PC-3 (cell line): ENCODE measurements at regions not wholly inside any gene's neighbourhood (a gene's known extent, or its start where the extent isn't known, plus 50 kb on each side); places are given as distances from the start of the nearest gene placed in this dataset.

Experiments used
- ATAC-seq: fragments of 200-7000 bp; cut with Tn5 transposase; 2 replicates; pipeline ENCODE4 v1.9.1; 2020; ENCODE audit warnings: mild to moderate bottlenecking, moderate library complexity
- BruUV-seq: library from RNA; stranded (reverse); fragments of 400-500 nt; replicated peaks from 2 replicates; lab custom pipeline; 2021; lab: Mats Ljungman, UMichigan
- CTCF ChIA-PET: fragments of 300-600 bp; sonication (Branson Sonifier 250); formaldehyde crosslinking; loops from one replicate; lab custom pipeline; 2022; ENCODE audit warnings: antibody characterized with exemption; lab: Charles Lee
- POLR2A ChIA-PET: fragments of 300-600 bp; sonication (Branson Sonifier 250); formaldehyde crosslinking; loops from one replicate; lab custom pipeline; 2022; ENCODE audit warnings: antibody characterized with exemption; ENCODE audit not compliant: unreplicated experiment; lab: Charles Lee
- DNase-seq: peaks from one replicate; pipeline ENCODE4 v3.0.0-alpha.2; 2015
- H2AFZ ChIP-seq: fragments of 300-600 bp; sonication (generic); 2 replicates; pipeline ENCODE4 v1.6.0; 2016; ENCODE audit warnings: antibody characterized with exemption, low read length
- H3F3A ChIP-seq: fragments of 300-600 bp; sonication (generic); one replicate; pipeline ENCODE4 v1.6.0; 2017; ENCODE audit warnings: antibody characterized with exemption, low read length, control low read depth, mild to moderate bottlenecking; ENCODE audit not compliant: unreplicated experiment
- H3K27ac ChIP-seq: fragments of 300-600 bp; sonication (generic); 2 replicates; pipeline ENCODE4 v1.5.1; 2016; ENCODE audit warnings: mild to moderate bottlenecking, low read length
- H3K27me3 ChIP-seq: fragments of 300-600 bp; sonication (generic); 2 replicates; pipeline ENCODE4 v1.6.1; 2016; ENCODE audit warnings: low read length, mixed read lengths
- H3K36me3 ChIP-seq: fragments of 300-600 bp; sonication (generic); 2 replicates; pipeline ENCODE4 v1.6.1; 2016; ENCODE audit warnings: low read depth, mixed run types, low read length, mixed read lengths
- H3K4me1 ChIP-seq: fragments of 300-600 bp; sonication (generic); 2 replicates; pipeline ENCODE4 v1.5.1; 2016; ENCODE audit warnings: low read length; ENCODE audit not compliant: insufficient read depth
- H3K4me2 ChIP-seq: fragments of 300-600 bp; sonication (generic); 2 replicates; pipeline ENCODE4 v1.6.0; 2016; ENCODE audit warnings: low read length
- H3K4me3 ChIP-seq: fragments of 300-600 bp; sonication (generic); 2 replicates; pipeline ENCODE4 v1.5.1; 2016; ENCODE audit warnings: mild to moderate bottlenecking, low read length, mixed read lengths
- H3K79me2 ChIP-seq: fragments of 300-600 bp; sonication (generic); 2 replicates; pipeline ENCODE4 v1.6.1; 2017; ENCODE audit warnings: low read length, mixed read lengths
- H3K9ac ChIP-seq: fragments of 300-600 bp; sonication (generic); 2 replicates; pipeline ENCODE4 v1.6.0; 2016; ENCODE audit warnings: mild to moderate bottlenecking, low read length
- H3K9me2 ChIP-seq: fragments of 300-600 bp; sonication (generic); replicated peaks from 2 replicates; pipeline ENCODE4 v1.6.1; 2016; ENCODE audit warnings: mixed run types, low read length, mixed read lengths
- H3K9me3 ChIP-seq: fragments of 300-600 bp; sonication (generic); 2 replicates; pipeline ENCODE4 v1.6.1; 2016; ENCODE audit warnings: low read length, mixed read lengths
- H4K20me1 ChIP-seq: fragments of 300-600 bp; sonication (generic); 2 replicates; pipeline ENCODE4 v1.6.1; 2016; ENCODE audit warnings: low read length, mixed read lengths
- EZH2 ChIP-seq: fragments of 300-600 bp; sonication (generic); IDR thresholded peaks from one replicate; pipeline ENCODE4 v1.6.1; 2017; ENCODE audit warnings: antibody characterized with exemption, mild to moderate bottlenecking, low read length; ENCODE audit not compliant: unreplicated experiment
- EZH2phosphoT487 ChIP-seq: fragments of 300-600 bp; sonication (generic); IDR thresholded peaks from 2 replicates; pipeline ENCODE4 v1.6.1; 2018; ENCODE audit warnings: mild to moderate bottlenecking, antibody characterized with exemption, low read length, borderline replicate concordance
- intact Hi-C: fragments of 100-400 bp; cut with micrococcal nuclease; formaldehyde crosslinking; loops from 2 replicates; pipeline ENCODE4 v1.9.0; 2023
- TF ChIP-seq, protein P1 (sequence below): fragments of 300-600 bp; sonication (generic); conservative IDR thresholded peaks from 2 replicates; pipeline ENCODE4 v1.5.1; 2017; ENCODE audit warnings: antibody characterized with exemption, low read depth, mild to moderate bottlenecking, low read length

- POLR2A ChIA-PET: no interaction called here
- Histone ChIP-seq H3F3A (no peaks in the 10 kb centered on the region), H3K9ac (no peak overlapping the region), H3K79me2 (no peaks in the 10 kb centered on the region), H4K20me1 (no peaks in the 10 kb centered on the region), H3K4me2 (no peak overlapping the region), H3K36me3 (no peaks in the 10 kb centered on the region), H3K27ac (no peak overlapping the region), H3K9me3 (0 out of 2 replicates have a peak, but pooled peaks cover 2% of the 10 kb centered on the region), H3K4me1 (no peaks in the 10 kb centered on the region), H3K4me3 (no peak overlapping the region), H3K27me3 (no peaks in the 10 kb centered on the region), H3K9me2 (no peaks in the 10 kb centered on the region), H2AFZ (no peak overlapping the region)
- no peak for TF ChIP-seq EZH2phosphoT487
- TF ChIP-seq, protein P1, sequence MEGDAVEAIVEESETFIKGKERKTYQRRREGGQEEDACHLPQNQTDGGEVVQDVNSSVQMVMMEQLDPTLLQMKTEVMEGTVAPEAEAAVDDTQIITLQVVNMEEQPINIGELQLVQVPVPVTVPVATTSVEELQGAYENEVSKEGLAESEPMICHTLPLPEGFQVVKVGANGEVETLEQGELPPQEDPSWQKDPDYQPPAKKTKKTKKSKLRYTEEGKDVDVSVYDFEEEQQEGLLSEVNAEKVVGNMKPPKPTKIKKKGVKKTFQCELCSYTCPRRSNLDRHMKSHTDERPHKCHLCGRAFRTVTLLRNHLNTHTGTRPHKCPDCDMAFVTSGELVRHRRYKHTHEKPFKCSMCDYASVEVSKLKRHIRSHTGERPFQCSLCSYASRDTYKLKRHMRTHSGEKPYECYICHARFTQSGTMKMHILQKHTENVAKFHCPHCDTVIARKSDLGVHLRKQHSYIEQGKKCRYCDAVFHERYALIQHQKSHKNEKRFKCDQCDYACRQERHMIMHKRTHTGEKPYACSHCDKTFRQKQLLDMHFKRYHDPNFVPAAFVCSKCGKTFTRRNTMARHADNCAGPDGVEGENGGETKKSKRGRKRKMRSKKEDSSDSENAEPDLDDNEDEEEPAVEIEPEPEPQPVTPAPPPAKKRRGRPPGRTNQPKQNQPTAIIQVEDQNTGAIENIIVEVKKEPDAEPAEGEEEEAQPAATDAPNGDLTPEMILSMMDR: no peak
- TF ChIP-seq EZH2: no peak
- intact Hi-C loops: no loop called here
- CTCF ChIA-PET: no interaction called here
- BruUV-seq: no TSS peak
- DNase-seq (no peak), ATAC-seq (no peak)
Observed at GRCh38 chr5:106028314-106028713, 1642.4 kb downstream of the EFNA5 start.

GRCh38 chr5:106020894-106021293, 1649.8 kb downstream of the EFNA5 start:
- Histone ChIP-seq H3K27me3 (no peaks in the 10 kb centered on the region), H3K9ac (no peak overlapping the region), H3K36me3 (no peaks in the 10 kb centered on the region), H3K27ac (no peak overlapping the region), H3K79me2 (no peaks in the 10 kb centered on the region), H3F3A (no peaks in the 10 kb centered on the region), H3K4me1 (peaks cover 10% of the 10 kb centered on the region), H3K9me2 (no peaks in the 10 kb centered on the region), H3K4me2 (no peak overlapping the region), H4K20me1 (no peaks in the 10 kb centered on the region), H3K9me3 (no peaks in the 10 kb centered on the region), H2AFZ (no peak overlapping the region), H3K4me3 (no peak overlapping the region)
- DNase-seq: peak; percentile 9
- TF ChIP-seq EZH2: no peak
- TF ChIP-seq, protein P1: no peak
- no peak for TF ChIP-seq EZH2phosphoT487
- no peak for ATAC-seq
- intact Hi-C loops: no loop called here
- BruUV-seq: no TSS peak
- ChIA-PET POLR2A (no interaction called here), CTCF (no interaction called here)

- H3K9me3 ChIP-seq: no peaks in the 10 kb centered on the region
- no peak overlapping the region for H3K27ac ChIP-seq
- TF ChIP-seq EZH2phosphoT487: no peak
- ChIA-PET CTCF (no interaction called here), POLR2A (interaction anchor here (0.6 kb wide), 1 partner anchor 1211 kb away, joined by 4 read pairs; no protein-coding TSS in a partner anchor)
- intact Hi-C loops: no loop called here
- H3K9me2 ChIP-seq: no peaks in the 10 kb centered on the region
- peak overlapping the region; percentile 13; the same call in 1 of the 2 replicates for H3K4me2 ChIP-seq
- peaks cover 10% of the 10 kb centered on the region for H3K4me1 ChIP-seq
- H3F3A ChIP-seq: no peaks in the 10 kb centered on the region
- no peak overlapping the region for H3K4me3 ChIP-seq
- H3K27me3 ChIP-seq: no peaks in the 10 kb centered on the region
- ATAC-seq: peak; percentile 77
- DNase-seq: peak; percentile 52
- H2AFZ ChIP-seq: no peak overlapping the region
- H3K79me2 ChIP-seq: no peaks in the 10 kb centered on the region
- no peak overlapping the region for H3K9ac ChIP-seq
- no TSS peak for BruUV-seq
- no peaks in the 10 kb centered on the region for H4K20me1 ChIP-seq
- no peaks in the 10 kb centered on the region for H3K36me3 ChIP-seq
Observed at GRCh38 chr5:106019261-106019660, 1651.5 kb downstream of the EFNA5 start.
